ENCODE measurements at regions not wholly inside any gene's neighbourhood (a gene's known extent, or its start where the extent isn't known, plus 50 kb on each side); places are given as distances from the start of the nearest gene placed in this dataset.
"Not testable (repeated sequence)": the region's sequence is repeated elsewhere in the genome, so short reads cannot be mapped to it uniquely, and the experiment has no call there.

GRCh38 chr9:95780751-95781150, 94.7 kb upstream of the ERCC6L2 start:
- no peak for TF ChIP-seq CTCF (IDR thresholded peaks at IDR 0.05)
- ATAC-seq (ENCODE audit: insufficient number of reproducible peaks, low FRiP score, low read depth) (no peak), DNase-seq (ENCODE audit: low spot score) (no peak)
- H3K4me3 ChIP-seq: no peak overlapping the region
- no peaks in the 10 kb centered on the region for H3K36me3 ChIP-seq
- no peaks in the 10 kb centered on the region for H3K27me3 ChIP-seq (replicated peaks; ENCODE audit: insufficient read depth)
- no peaks in the 10 kb centered on the region for H3K4me1 ChIP-seq (ENCODE audit: control insufficient read depth in 1 of 2, low read depth in 2 of 2)
- H3K9me3 ChIP-seq: no peaks in the 10 kb centered on the region
- H3K27ac ChIP-seq: no peak overlapping the region

- Histone ChIP-seq H3K27me3 (replicated peaks; ENCODE audit: insufficient read depth) (no peaks in the 10 kb centered on the region), H3K4me1 (ENCODE audit: control insufficient read depth in 1 of 2, low read depth in 2 of 2) (no peaks in the 10 kb centered on the region), H3K4me3 (no peak overlapping the region), H3K36me3 (no peaks in the 10 kb centered on the region), H3K9me3 (no peaks in the 10 kb centered on the region), H3K27ac (no peak overlapping the region)
- ATAC-seq (ENCODE audit: insufficient number of reproducible peaks, low FRiP score, low read depth): no peak
- no peak for DNase-seq (ENCODE audit: low spot score)
- TF ChIP-seq CTCF (IDR thresholded peaks at IDR 0.05): no peak
Observed at GRCh38 chr9:95780121-95780520, 95.4 kb upstream of the ERCC6L2 start.

- H3K27me3 ChIP-seq (replicated peaks; ENCODE audit: insufficient read depth); H3K4me3 ChIP-seq; H3K9me3 ChIP-seq; H3K27ac ChIP-seq; DNase-seq (ENCODE audit: low spot score); H3K4me1 ChIP-seq (ENCODE audit: control insufficient read depth in 1 of 2, low read depth in 2 of 2); H3K36me3 ChIP-seq; ATAC-seq (ENCODE audit: insufficient number of reproducible peaks, low FRiP score, low read depth): not testable (repeated sequence)
Observed at GRCh38 chr9:95779597-95779996, 95.9 kb upstream of the ERCC6L2 start.

GRCh38 chr9:95778957-95779356, 96.5 kb upstream of the ERCC6L2 start:
- DNase-seq (ENCODE audit: low spot score): no peak
- H3K27me3 ChIP-seq (replicated peaks; ENCODE audit: insufficient read depth): no peaks in the 10 kb centered on the region

GRCh38 chr9:95777136-95777535, 98.4 kb upstream of the ERCC6L2 start:
- Histone ChIP-seq H3K27me3 (replicated peaks; ENCODE audit: insufficient read depth) (no peaks in the 10 kb centered on the region), H3K27ac (no peak overlapping the region), H3K4me3 (no peak overlapping the region), H3K36me3 (no peaks in the 10 kb centered on the region), H3K4me1 (ENCODE audit: control insufficient read depth in 1 of 2, low read depth in 2 of 2) (peaks cover 0 to 16% of the 10 kb centered on the region in 2 donors), H3K9me3 (no peaks in the 10 kb centered on the region)
- DNase-seq (ENCODE audit: low spot score) (no peak), ATAC-seq (ENCODE audit: insufficient number of reproducible peaks, low FRiP score, low read depth) (no peak)
- no peak for TF ChIP-seq CTCF (IDR thresholded peaks at IDR 0.05)

More at GRCh38 chr9:95778957-95779356, 96.5 kb upstream of the ERCC6L2 start:
- Histone ChIP-seq H3K27ac (no peak overlapping the region), H3K4me3 (no peak overlapping the region), H3K9me3 (no peaks in the 10 kb centered on the region), H3K4me1 (ENCODE audit: control insufficient read depth in 1 of 2, low read depth in 2 of 2) (no peaks in the 10 kb centered on the region), H3K36me3 (no peaks in the 10 kb centered on the region)
- TF ChIP-seq CTCF (IDR thresholded peaks at IDR 0.05): no peak
- ATAC-seq (ENCODE audit: insufficient number of reproducible peaks, low FRiP score, low read depth): no peak

- H3K27ac ChIP-seq: no peak overlapping the region
- no peaks in the 10 kb centered on the region for H3K27me3 ChIP-seq (replicated peaks; ENCODE audit: insufficient read depth)
- H3K4me1 ChIP-seq (ENCODE audit: control insufficient read depth in 1 of 2, low read depth in 2 of 2): peaks cover 0 to 25% of the 10 kb centered on the region in 2 donors
- DNase-seq (ENCODE audit: low spot score): no peak
- no peak for TF ChIP-seq CTCF (IDR thresholded peaks at IDR 0.05)
- no peaks in the 10 kb centered on the region for H3K36me3 ChIP-seq
- no peak for ATAC-seq (ENCODE audit: insufficient number of reproducible peaks, low FRiP score, low read depth)
- no peak overlapping the region for H3K4me3 ChIP-seq
- no peaks in the 10 kb centered on the region for H3K9me3 ChIP-seq
Observed at GRCh38 chr9:95776176-95776575, 99.3 kb upstream of the ERCC6L2 start.

Data from thoracic aorta (tissue), 2 donors.